ENCODE measurements at regions not wholly inside any gene's neighbourhood (a gene's known extent, or its start where the extent isn't known, plus 50 kb on each side); places are given as distances from the start of the nearest gene placed in this dataset.

GRCh38 chr2:42900289-42900891 is 108.0 kb upstream of the HAAO start:
- Histone ChIP-seq H3K4me3 (ENCODE audit: low read depth, low read length) (no peak overlapping the region), H3K27me3 (ENCODE audit: control insufficient read depth, insufficient read depth, low read length) (no peaks in the 10 kb centered on the region), H3K36me3 (ENCODE audit: control insufficient read depth, insufficient read depth, low read length) (no peaks in the 10 kb centered on the region)
- no peak for TF ChIP-seq CTCF (IDR thresholded peaks at IDR 0.05; ENCODE audit: insufficient read depth, low read length, poor library complexity, severe bottlenecking)
- no peak for DNase-seq (ENCODE audit: low read depth)

GRCh38 chr2:42897358-42897757 is 105.0 kb upstream of the HAAO start:
- TF ChIP-seq CTCF (IDR thresholded peaks at IDR 0.05; ENCODE audit: insufficient read depth, low read length, poor library complexity, severe bottlenecking): no peak
- H3K27me3 ChIP-seq (ENCODE audit: control insufficient read depth, insufficient read depth, low read length): no peaks in the 10 kb centered on the region
- H3K36me3 ChIP-seq (ENCODE audit: control insufficient read depth, insufficient read depth, low read length): no peaks in the 10 kb centered on the region
- DNase-seq (ENCODE audit: low read depth): no peak
- H3K4me3 ChIP-seq (ENCODE audit: low read depth, low read length): no peak overlapping the region

GRCh38 chr2:42895791-42896135 is 103.4 kb upstream of the HAAO start:
- Histone ChIP-seq H3K36me3 (ENCODE audit: control insufficient read depth, insufficient read depth, low read length) (no peaks in the 10 kb centered on the region), H3K27me3 (ENCODE audit: control insufficient read depth, insufficient read depth, low read length) (no peaks in the 10 kb centered on the region), H3K4me3 (ENCODE audit: low read depth, low read length) (no peak overlapping the region)
- no peak for TF ChIP-seq CTCF (IDR thresholded peaks at IDR 0.05; ENCODE audit: insufficient read depth, low read length, poor library complexity, severe bottlenecking)
- no peak for DNase-seq (ENCODE audit: low read depth)

- Histone ChIP-seq H3K4me3 (ENCODE audit: low read depth, low read length) (no peak overlapping the region), H3K27me3 (ENCODE audit: control insufficient read depth, insufficient read depth, low read length) (no peaks in the 10 kb centered on the region), H3K36me3 (ENCODE audit: control insufficient read depth, insufficient read depth, low read length) (no peaks in the 10 kb centered on the region)
- TF ChIP-seq CTCF (IDR thresholded peaks at IDR 0.05; ENCODE audit: insufficient read depth, low read length, poor library complexity, severe bottlenecking): no peak
- no peak for DNase-seq (ENCODE audit: low read depth)
These were observed 102.9 kb upstream of the HAAO start for GRCh38 chr2:42895134-42895790.

GRCh38 chr2:42893047-42893758 is 100.8 kb upstream of the HAAO start:
- DNase-seq (ENCODE audit: low read depth): no peak
- Histone ChIP-seq H3K36me3 (ENCODE audit: control insufficient read depth, insufficient read depth, low read length) (no peaks in the 10 kb centered on the region), H3K27me3 (ENCODE audit: control insufficient read depth, insufficient read depth, low read length) (no peaks in the 10 kb centered on the region), H3K4me3 (ENCODE audit: low read depth, low read length) (no peak overlapping the region)
- no peak for TF ChIP-seq CTCF (IDR thresholded peaks at IDR 0.05; ENCODE audit: insufficient read depth, low read length, poor library complexity, severe bottlenecking)
